ENCODE measurements at regions not wholly inside any gene's neighbourhood (a gene's known extent, or its start where the extent isn't known, plus 50 kb on each side); places are given as distances from the start of the nearest gene placed in this dataset.
"Not testable (repeated sequence)": the region's sequence is repeated elsewhere in the genome, so short reads cannot be mapped to it uniquely, and the experiment has no call there.

DNA sequence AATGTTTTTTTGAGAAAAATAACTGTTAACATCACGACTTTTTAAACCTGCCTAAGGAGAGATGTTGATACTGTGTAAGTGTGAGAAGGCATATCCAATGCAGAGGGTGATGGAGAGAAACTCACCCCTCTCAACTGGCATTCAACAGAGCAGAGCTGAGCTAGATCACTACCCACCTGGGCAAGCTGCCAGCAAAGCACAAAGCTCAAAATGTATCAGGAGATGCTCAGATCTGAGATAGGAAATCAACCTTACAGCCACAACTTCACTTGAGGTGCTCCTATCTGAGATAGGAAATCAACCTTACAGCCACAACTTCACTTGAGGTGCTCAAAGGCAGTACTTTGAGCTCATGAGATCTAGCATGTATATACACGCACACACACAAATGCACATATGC lies 151.5 kb upstream of the PDE1C start:
- no peaks in the 10 kb centered on the region for H3K36me3 Mint-ChIP-seq
- DNase-seq, result no peak

DNA sequence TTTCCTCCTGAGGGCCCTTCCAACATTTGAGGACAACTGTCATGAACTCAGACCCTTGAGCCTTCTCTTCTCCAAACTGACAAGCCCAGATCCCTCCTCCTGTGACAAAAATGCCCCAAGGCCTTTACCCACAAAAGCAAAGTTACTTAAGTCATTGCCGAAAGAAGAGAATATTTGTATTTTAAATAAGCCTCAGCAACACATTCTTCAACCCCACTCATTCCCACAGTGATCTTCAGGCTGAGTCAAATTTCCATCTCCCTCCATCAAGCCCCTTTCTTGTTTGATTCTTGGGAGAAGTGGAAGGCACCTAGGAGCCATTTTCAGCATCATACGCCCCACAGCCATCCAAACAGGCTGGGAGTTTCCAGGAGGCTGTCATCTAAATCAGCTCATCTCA lies 150.8 kb upstream of the PDE1C start:
- Mint-ChIP-seq H3K27me3 (no peaks in the 10 kb centered on the region), H3K4me1 (no peaks in the 10 kb centered on the region), H3K36me3 (no peaks in the 10 kb centered on the region), H3K4me3 (no peak overlapping the region), H3K9me3 (no peaks in the 10 kb centered on the region), H3K27ac (no peak overlapping the region)
- POLR2A ChIA-PET, result no interaction called here
- no peak for ATAC-seq (ENCODE audit: low read depth)
- DNase-seq, result no peak

More for the DNA sequence above, 151.5 kb upstream of the PDE1C start:
- no peak overlapping the region for H3K4me3 Mint-ChIP-seq
- no peak overlapping the region for H3K27ac Mint-ChIP-seq
- H3K27me3 Mint-ChIP-seq, result no peaks in the 10 kb centered on the region
- ATAC-seq (ENCODE audit: low read depth), result no peak
- no peaks in the 10 kb centered on the region for H3K9me3 Mint-ChIP-seq
- POLR2A ChIA-PET, result no interaction called here
- H3K4me1 Mint-ChIP-seq, result no peaks in the 10 kb centered on the region

DNA sequence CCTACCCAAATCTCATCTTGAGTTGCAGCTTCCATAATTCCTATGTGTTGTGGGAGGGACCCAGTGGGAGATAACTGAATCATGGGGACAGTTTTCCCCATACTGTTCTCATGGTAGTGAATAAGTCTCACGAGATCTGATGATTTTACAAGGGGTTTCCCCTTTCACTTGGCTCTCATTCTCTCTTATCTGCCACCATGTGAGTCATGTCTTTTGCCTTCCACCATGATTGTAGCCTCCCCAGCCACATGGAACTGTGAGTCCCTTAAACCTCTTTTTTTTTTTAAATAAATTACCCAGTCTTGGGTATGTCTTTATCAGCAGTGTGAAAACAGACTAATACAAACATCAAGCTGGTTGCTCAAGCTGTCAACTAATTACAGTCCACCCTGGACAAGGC lies 149.6 kb upstream of the PDE1C start:
- ATAC-seq (ENCODE audit: low read depth); H3K27me3 Mint-ChIP-seq; POLR2A ChIA-PET; H3K4me3 Mint-ChIP-seq; H3K27ac Mint-ChIP-seq; H3K36me3 Mint-ChIP-seq; DNase-seq; H3K9me3 Mint-ChIP-seq; H3K4me1 Mint-ChIP-seq: not testable (repeated sequence)

DNA sequence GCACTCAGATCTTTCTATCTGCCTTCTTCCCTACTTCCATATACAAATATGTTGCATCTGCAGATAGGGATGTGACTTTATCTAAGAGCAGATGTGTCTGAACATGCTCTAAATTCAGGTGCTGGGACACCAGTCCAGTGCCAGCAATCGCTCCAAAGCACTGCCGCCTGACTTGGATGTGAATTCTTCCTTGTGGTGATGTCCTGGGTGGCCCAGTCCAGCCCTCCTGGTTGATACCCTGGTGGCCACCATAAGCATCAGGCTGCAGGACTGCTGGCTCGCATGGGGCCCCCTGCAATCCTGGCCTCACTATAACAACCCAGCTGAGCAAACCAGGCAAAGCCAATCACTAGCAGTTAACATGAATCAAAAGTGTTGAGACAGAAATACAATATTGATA lies 149.2 kb upstream of the PDE1C start:
- no peaks in the 10 kb centered on the region for H3K27me3 Mint-ChIP-seq
- no peak overlapping the region for H3K4me3 Mint-ChIP-seq
- DNase-seq (no peak), ATAC-seq (ENCODE audit: low read depth) (no peak)
- H3K27ac Mint-ChIP-seq, result no peak overlapping the region
- H3K36me3 Mint-ChIP-seq, result no peaks in the 10 kb centered on the region
- H3K9me3 Mint-ChIP-seq, result no peaks in the 10 kb centered on the region
- POLR2A ChIA-PET, result no interaction called here
- H3K4me1 Mint-ChIP-seq, result no peaks in the 10 kb centered on the region

DNA sequence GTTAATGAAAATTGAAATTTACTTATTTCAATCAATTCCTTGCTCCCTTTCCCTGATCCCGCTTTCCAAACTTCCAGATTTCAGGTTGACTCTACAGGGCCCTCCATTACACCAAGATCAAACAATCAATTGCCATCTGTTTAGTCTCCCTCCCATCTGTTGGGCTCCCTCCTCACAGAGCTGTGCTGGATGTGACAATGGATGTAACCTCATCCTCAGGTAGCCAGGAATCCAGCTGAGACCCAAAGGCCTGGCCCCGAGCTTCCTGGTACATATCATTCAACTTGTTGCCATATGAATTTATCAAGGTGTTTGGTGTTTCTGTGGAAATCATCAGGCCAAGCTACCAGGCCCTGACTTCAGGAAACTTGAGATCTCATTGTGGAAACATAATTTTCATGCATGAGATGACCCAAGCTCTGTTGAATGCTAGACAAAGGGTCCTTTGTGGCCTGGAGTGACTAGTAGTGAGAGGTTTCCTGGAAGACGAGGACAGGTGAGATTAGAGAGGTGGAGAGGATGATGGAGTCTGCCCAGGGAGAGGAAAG lies 148.6 kb upstream of the PDE1C start:
- no peak overlapping the region for H3K4me3 Mint-ChIP-seq
- ATAC-seq (ENCODE audit: low read depth), result no peak
- POLR2A ChIA-PET, result no interaction called here
- no peaks in the 10 kb centered on the region for H3K36me3 Mint-ChIP-seq
- no peak overlapping the region for H3K27ac Mint-ChIP-seq
- no peak for DNase-seq
- no peaks in the 10 kb centered on the region for H3K27me3 Mint-ChIP-seq
- no peaks in the 10 kb centered on the region for H3K9me3 Mint-ChIP-seq
- no peaks in the 10 kb centered on the region for H3K4me1 Mint-ChIP-seq

- Mint-ChIP-seq H3K4me3 (no peak overlapping the region), H3K9me3 (no peaks in the 10 kb centered on the region), H3K4me1 (no peaks in the 10 kb centered on the region), H3K36me3 (no peaks in the 10 kb centered on the region), H3K27ac (no peak overlapping the region), H3K27me3 (no peaks in the 10 kb centered on the region)
- POLR2A ChIA-PET, result no interaction called here
- ATAC-seq (ENCODE audit: low read depth) (no peak), DNase-seq (no peak)
These were observed 147.9 kb upstream of the PDE1C start for GRCh38 chr7:32218154-32218467.

DNA sequence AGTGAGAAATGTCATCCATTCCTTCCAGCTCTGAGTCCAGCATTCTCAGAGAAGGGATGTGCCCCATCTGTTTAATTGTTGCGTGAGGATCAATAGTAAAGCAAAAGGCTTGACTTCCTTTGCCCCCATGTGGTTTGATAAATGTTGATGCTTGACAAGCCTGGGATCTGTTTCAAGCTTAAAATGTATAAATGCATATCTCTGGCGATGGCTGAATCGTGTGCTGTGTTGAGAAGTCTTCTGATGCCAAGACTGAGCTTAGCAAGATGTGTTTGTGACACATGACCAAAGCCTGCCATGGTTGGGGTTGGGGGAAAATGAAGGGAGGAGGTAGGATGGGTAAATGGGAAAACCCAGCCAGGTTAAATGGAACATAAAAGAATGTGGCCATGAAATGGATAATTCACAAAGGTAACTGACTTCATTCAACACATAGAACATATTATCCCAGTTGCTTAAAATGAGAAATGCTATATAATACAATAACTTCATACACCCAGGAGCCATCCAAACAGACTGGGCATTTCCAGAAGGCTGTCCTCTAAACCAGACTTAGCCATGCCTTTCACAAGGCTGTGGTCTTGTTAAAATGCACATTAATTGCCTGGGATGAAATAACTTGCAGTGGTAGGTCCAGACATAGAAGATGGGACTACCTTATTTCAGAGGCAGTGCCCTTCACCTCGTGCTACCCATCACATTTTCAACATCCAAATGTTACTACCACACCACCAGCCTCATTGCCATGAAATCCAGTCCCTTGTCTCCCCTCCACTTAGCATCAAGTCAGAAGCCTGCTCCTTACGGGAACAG lies 147.3 kb upstream of the PDE1C start:
- no peaks in the 10 kb centered on the region for H3K27me3 Mint-ChIP-seq
- POLR2A ChIA-PET, result no interaction called here
- H3K4me3 Mint-ChIP-seq, result no peak overlapping the region
- ATAC-seq (ENCODE audit: low read depth), result no peak
- no peak overlapping the region for H3K27ac Mint-ChIP-seq
- H3K36me3 Mint-ChIP-seq, result no peaks in the 10 kb centered on the region
- H3K4me1 Mint-ChIP-seq, result no peaks in the 10 kb centered on the region
- no peaks in the 10 kb centered on the region for H3K9me3 Mint-ChIP-seq
- DNase-seq, result no peak

DNA sequence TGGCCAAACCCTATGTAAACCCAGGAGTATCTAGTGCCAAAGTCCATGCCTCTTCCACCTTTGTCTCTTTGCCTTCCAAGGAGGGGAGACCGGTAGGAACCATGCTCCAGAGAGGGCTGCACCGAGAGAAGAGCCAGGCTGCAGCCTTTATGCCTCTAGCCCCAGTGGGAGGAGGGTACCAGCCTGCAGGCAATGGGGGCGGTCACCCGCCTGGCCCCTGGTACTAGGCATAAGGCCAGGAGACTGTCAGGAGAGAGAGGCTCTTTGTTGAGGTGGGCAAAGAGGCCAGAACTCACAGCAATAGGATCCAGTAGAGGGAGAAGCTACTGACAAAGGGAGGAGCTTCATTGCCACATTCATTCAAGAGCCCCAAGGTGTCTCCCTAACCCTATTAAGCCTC lies 146.6 kb upstream of the PDE1C start:
- no peak overlapping the region for H3K4me3 Mint-ChIP-seq
- DNase-seq, result no peak
- H3K36me3 Mint-ChIP-seq, result no peaks in the 10 kb centered on the region
- no peak for ATAC-seq (ENCODE audit: low read depth)
- H3K9me3 Mint-ChIP-seq, result no peaks in the 10 kb centered on the region
- no peak overlapping the region for H3K27ac Mint-ChIP-seq
- H3K4me1 Mint-ChIP-seq, result no peaks in the 10 kb centered on the region
- H3K27me3 Mint-ChIP-seq, result no peaks in the 10 kb centered on the region
- POLR2A ChIA-PET, result no interaction called here

DNA sequence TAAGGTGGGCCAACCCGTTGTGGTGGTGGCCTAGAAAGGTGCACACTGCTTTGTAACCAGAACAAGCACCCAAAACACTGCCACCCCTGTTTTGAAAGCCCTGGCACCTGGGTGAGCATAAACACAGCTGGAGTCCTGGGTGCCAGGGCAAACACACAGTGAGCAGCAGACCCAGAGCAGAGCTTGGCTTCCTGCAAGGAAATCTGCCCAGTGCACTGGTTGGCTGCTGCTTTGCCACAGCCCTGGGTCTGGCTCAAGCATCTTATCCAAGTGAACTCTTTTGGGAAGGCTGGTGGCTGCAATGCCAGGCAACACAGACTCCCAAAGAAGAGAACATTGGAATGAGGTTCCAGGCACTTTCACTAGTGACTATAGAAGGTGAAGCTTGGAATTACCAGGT lies 145.5 kb upstream of the PDE1C start:
- H3K4me1 Mint-ChIP-seq, result peaks cover 2% of the 10 kb centered on the region
- H3K4me3 Mint-ChIP-seq, result no peak overlapping the region
- H3K27ac Mint-ChIP-seq, result no peak overlapping the region
- no peaks in the 10 kb centered on the region for H3K36me3 Mint-ChIP-seq
- ATAC-seq (ENCODE audit: low read depth), result no peak
- no peak for DNase-seq
- peaks cover 2% of the 10 kb centered on the region for H3K27me3 Mint-ChIP-seq
- POLR2A ChIA-PET, result no interaction called here
- H3K9me3 Mint-ChIP-seq, result no peaks in the 10 kb centered on the region

DNA sequence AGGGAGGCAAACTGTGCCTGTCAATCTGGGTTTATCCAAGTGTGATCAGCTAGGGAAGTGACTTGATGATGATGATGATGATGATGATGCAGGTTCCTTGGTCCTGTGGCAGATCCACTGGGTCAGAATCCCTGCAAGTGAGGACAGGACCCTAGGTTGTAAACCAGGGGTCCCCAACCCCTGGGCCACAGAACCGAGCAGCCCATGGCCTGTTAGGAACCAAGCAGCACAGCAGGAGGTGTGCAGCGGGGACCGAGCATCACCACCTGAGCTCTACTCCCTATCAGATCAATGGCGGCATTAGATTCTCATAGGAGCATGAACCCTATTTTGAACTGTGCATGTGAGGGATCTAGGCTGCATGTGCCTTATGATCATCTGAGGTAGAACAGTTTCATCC lies 144.7 kb upstream of the PDE1C start:
- DNase-seq (no peak), ATAC-seq (ENCODE audit: low read depth) (no peak)
- no peaks in the 10 kb centered on the region for H3K36me3 Mint-ChIP-seq
- H3K9me3 Mint-ChIP-seq, result no peaks in the 10 kb centered on the region
- H3K4me1 Mint-ChIP-seq, result peaks cover 2% of the 10 kb centered on the region
- no peak overlapping the region for H3K4me3 Mint-ChIP-seq
- POLR2A ChIA-PET, result no interaction called here
- H3K27me3 Mint-ChIP-seq, result peaks cover 3% of the 10 kb centered on the region
- H3K27ac Mint-ChIP-seq, result no peak overlapping the region

DNA sequence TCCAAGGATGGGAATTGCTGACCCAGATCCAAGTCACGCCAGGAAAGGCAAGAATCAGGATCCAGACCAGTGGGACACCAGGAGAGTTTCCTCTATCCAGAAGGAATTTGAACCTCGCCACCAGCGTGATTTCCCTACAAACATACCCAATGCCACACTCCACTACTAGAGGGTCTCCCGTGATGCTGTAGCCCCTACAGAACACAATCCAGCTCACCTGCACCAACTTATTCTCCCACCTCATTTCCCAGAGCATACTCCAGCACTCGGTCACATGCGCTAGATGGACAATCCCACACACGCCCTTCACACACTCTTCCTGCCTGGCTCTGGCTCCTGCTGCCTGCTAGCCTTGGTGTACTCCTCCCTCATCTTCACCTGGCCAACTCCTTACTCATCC lies 142.1 kb upstream of the PDE1C start:
- no peak for ATAC-seq (ENCODE audit: low read depth)
- no peak for DNase-seq
- Mint-ChIP-seq H3K4me1 (peaks cover 2% of the 10 kb centered on the region), H3K27me3 (peaks cover 3% of the 10 kb centered on the region), H3K36me3 (no peaks in the 10 kb centered on the region), H3K27ac (no peak overlapping the region), H3K4me3 (no peak overlapping the region), H3K9me3 (no peaks in the 10 kb centered on the region)
- POLR2A ChIA-PET, result no interaction called here

GRCh38 chr7:32206987-32207386 lies 136.8 kb upstream of the PDE1C start:
- Mint-ChIP-seq H3K27ac (no peak overlapping the region), H3K36me3 (no peaks in the 10 kb centered on the region), H3K4me1 (peaks cover 2% of the 10 kb centered on the region), H3K9me3 (no peaks in the 10 kb centered on the region), H3K27me3 (peaks cover 3% of the 10 kb centered on the region), H3K4me3 (no peak overlapping the region)
- POLR2A ChIA-PET, result no interaction called here
- ATAC-seq (ENCODE audit: low read depth), result no peak
- no peak for DNase-seq

DNA sequence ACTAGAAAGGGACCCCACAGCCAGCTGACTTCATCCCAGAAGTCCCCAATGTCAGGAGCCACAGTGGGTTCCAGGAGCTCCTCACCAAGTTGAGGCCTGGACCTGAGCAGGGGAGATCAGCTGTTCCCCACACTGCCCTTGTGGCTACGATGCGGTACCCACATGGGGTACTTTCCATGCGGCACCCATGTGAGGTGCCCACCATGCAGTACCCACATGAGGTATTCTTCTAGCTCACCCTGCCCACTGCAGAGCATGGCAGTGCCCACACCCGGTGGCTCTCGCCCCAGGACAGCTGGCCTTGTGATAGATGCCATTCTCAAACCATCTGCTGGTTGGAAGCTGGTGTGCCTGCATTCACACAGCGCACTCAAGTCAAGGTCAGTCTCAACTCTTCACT lies 136.3 kb upstream of the PDE1C start:
- H3K9me3 Mint-ChIP-seq, result no peaks in the 10 kb centered on the region
- peaks cover 2% of the 10 kb centered on the region for H3K4me1 Mint-ChIP-seq
- no peaks in the 10 kb centered on the region for H3K36me3 Mint-ChIP-seq
- H3K4me3 Mint-ChIP-seq, result no peak overlapping the region
- H3K27me3 Mint-ChIP-seq, result peaks cover 3% of the 10 kb centered on the region
- POLR2A ChIA-PET, result no interaction called here
- no peak for DNase-seq
- no peak overlapping the region for H3K27ac Mint-ChIP-seq
- no peak for ATAC-seq (ENCODE audit: low read depth)

- H3K9me3 Mint-ChIP-seq; H3K4me1 Mint-ChIP-seq; H3K36me3 Mint-ChIP-seq; POLR2A ChIA-PET; H3K27me3 Mint-ChIP-seq; DNase-seq; H3K27ac Mint-ChIP-seq; ATAC-seq (ENCODE audit: low read depth); H3K4me3 Mint-ChIP-seq: not testable (repeated sequence)
These were observed 135.2 kb upstream of the PDE1C start for GRCh38 chr7:32205298-32205824.
